Keratinocyte (primary cell): ENCODE measurements at regions not wholly inside any gene's neighbourhood (a gene's known extent, or its start where the extent isn't known, plus 50 kb on each side); places are given as distances from the start of the nearest gene placed in this dataset.

Source experiments
- EZH2 ChIP-seq: IDR thresholded peaks from one replicate; pipeline ENCODE4 v1.6.1; 2012; ENCODE audit warnings: inconsistent platforms, mild to moderate bottlenecking, low read length, moderate library complexity
- TF ChIP-seq, protein P1 (sequence below), 3 experiments: IDR thresholded peaks in 1 of 3; conservative IDR thresholded peaks in 1 of 3; optimal IDR thresholded peaks in 1 of 3; 2 replicates in 2 of 3; 3 replicates in 1 of 3; pipeline versions ENCODE3 to v1.5.1; 2011; ENCODE audit warnings: low read length in 3 of 3, mild to moderate bottlenecking in 3 of 3, moderate library complexity in 2 of 3, control low read depth in 1 of 3, inconsistent platforms in 1 of 3; ENCODE audit not compliant: insufficient read depth in 2 of 3; ENCODE audit errors: extremely low read depth in 1 of 3

DNA sequence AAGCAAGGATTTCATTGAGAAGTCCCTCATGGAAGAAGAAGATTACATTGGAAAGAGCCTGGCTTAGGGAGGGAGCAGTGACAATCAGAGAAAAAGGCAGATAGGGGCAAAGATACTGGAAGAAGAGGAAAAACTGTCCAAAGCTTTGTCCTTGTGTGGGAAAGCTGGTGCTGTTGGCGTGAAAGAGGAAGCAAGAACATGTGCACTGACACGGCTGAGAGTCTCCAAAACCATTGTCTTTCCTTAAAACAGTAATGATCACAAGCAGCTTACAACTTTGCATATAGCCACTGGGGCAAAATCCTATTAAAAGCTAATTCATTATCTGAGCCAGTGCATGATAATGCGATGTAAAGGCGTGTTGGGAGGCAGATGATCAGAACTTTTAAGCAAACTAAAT, 85.1 kb upstream of the ESR1 start:
- TF ChIP-seq, protein P1, sequence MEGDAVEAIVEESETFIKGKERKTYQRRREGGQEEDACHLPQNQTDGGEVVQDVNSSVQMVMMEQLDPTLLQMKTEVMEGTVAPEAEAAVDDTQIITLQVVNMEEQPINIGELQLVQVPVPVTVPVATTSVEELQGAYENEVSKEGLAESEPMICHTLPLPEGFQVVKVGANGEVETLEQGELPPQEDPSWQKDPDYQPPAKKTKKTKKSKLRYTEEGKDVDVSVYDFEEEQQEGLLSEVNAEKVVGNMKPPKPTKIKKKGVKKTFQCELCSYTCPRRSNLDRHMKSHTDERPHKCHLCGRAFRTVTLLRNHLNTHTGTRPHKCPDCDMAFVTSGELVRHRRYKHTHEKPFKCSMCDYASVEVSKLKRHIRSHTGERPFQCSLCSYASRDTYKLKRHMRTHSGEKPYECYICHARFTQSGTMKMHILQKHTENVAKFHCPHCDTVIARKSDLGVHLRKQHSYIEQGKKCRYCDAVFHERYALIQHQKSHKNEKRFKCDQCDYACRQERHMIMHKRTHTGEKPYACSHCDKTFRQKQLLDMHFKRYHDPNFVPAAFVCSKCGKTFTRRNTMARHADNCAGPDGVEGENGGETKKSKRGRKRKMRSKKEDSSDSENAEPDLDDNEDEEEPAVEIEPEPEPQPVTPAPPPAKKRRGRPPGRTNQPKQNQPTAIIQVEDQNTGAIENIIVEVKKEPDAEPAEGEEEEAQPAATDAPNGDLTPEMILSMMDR (optimal IDR thresholded peaks at IDR 0.05 in 1 of 3, IDR thresholded peaks at IDR 0.05 in 1 of 3, conservative IDR thresholded peaks at IDR 0.05 in 1 of 3; ENCODE audit: extremely low read depth in 1 of 3, insufficient read depth in 2 of 3, low read length in 3 of 3), result no peak
- TF ChIP-seq EZH2, result no peak
